Thoracic aorta (tissue), 2 donors: ENCODE measurements at regions not wholly inside any gene's neighbourhood (a gene's known extent, or its start where the extent isn't known, plus 50 kb on each side); places are given as distances from the start of the nearest gene placed in this dataset.

ENCODE experiments used
- ATAC-seq: fragments of 150-250 bp; one replicate; pipeline ENCODE4 v1.8.0; 2017; ENCODE audit warnings: low read depth; ENCODE audit not compliant: insufficient number of reproducible peaks, low FRiP score
- DNase-seq: peaks from one replicate; pipeline ENCODE4 v3.0.0-alpha.2; 2020; ENCODE audit warnings: low spot score
- H3K27ac ChIP-seq, 2 donors: fragments of 200-600 bp; sonication (generic); 1 replicate in 1 of 2; 2 replicates in 1 of 2; pipeline ENCODE4 v1.5.1; 2016; ENCODE audit warnings: mild to moderate bottlenecking in 2 of 2, moderate library complexity in 2 of 2
- H3K27me3 ChIP-seq: fragments of 200-600 bp; sonication (generic); replicated peaks from 2 replicates; pipeline ENCODE4 v1.6.0; 2016; ENCODE audit warnings: mild to moderate bottlenecking; ENCODE audit not compliant: insufficient read depth
- H3K36me3 ChIP-seq: fragments of 200-600 bp; sonication (generic); one replicate; pipeline ENCODE4 v1.5.1; 2016
- H3K4me1 ChIP-seq, 2 donors: fragments of 200-600 bp; sonication (generic); 1 replicate in 1 of 2; 2 replicates in 1 of 2; pipeline versions ENCODE4 v1.5.1 to v1.6.0; 2016; ENCODE audit warnings: low read depth in 2 of 2, mild to moderate bottlenecking in 1 of 2; ENCODE audit not compliant: control insufficient read depth in 1 of 2
- H3K4me3 ChIP-seq: fragments of 200-600 bp; sonication (generic); 2 replicates; pipeline ENCODE4 v1.5.1; 2016; ENCODE audit warnings: mild to moderate bottlenecking
- H3K9me3 ChIP-seq: fragments of 200-600 bp; sonication (generic); 2 replicates; pipeline ENCODE4 v1.5.1; 2016
- CTCF ChIP-seq: fragments of 200-600 bp; sonication (generic); IDR thresholded peaks from one replicate; pipeline ENCODE4 v1.5.1; 2019; ENCODE audit warnings: antibody characterized with exemption

DNA sequence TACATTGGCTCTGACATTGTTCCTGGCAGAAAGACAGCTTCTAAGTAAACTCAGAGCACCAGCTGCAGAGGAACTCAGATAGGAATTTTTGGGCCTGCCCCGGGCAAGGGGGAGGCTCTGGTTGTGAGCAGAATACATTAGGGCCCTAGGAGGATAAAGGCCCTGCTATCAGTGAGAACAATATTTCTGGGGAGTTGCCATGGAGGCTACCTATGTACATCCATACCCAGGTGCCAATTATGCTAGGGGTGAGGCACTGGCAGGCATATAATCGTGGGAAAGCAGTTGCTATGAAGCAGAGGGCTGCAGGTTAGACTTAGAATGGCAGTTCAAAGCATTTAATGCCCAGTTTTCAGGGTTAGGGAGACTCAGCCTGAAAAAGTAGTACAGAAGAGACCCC is 273.5 kb upstream of the EDA2R start:
- H3K36me3 ChIP-seq = no peaks in the 10 kb centered on the region
- no peaks in the 10 kb centered on the region for H3K4me1 ChIP-seq
- DNase-seq = no peak
- ATAC-seq = no peak
- TF ChIP-seq CTCF = no peak
- H3K27ac ChIP-seq = no peak overlapping the region
- no peaks in the 10 kb centered on the region for H3K27me3 ChIP-seq
- no peaks in the 10 kb centered on the region for H3K9me3 ChIP-seq
- no peak overlapping the region for H3K4me3 ChIP-seq

DNA sequence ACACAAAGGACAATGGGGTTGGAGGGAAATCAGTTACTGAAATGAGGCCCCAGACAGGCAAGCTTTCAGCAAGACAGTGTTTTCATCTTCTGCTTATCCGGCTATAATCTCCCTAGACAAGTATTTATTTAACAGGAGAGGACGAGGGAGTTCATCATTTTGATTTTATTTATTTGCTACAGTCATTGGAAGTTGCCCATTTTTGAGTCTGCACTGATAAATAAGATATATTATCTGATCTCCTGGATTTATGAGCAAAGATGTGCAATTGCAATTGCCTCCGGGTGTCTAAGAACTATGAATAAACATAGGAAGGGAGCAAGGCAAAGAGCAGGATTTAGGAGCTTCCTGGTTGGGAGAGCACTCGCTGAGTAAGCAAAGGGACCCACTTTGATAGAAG is 263.2 kb upstream of the EDA2R start:
- peaks cover 0 to 6% of the 10 kb centered on the region in 2 donors for H3K4me1 ChIP-seq
- no peaks in the 10 kb centered on the region for H3K9me3 ChIP-seq
- no peak for ATAC-seq
- H3K36me3 ChIP-seq = no peaks in the 10 kb centered on the region
- H3K27ac ChIP-seq = no peak overlapping the region
- TF ChIP-seq CTCF = no peak
- no peak for DNase-seq
- H3K27me3 ChIP-seq = no peaks in the 10 kb centered on the region
- no peak overlapping the region for H3K4me3 ChIP-seq

DNA sequence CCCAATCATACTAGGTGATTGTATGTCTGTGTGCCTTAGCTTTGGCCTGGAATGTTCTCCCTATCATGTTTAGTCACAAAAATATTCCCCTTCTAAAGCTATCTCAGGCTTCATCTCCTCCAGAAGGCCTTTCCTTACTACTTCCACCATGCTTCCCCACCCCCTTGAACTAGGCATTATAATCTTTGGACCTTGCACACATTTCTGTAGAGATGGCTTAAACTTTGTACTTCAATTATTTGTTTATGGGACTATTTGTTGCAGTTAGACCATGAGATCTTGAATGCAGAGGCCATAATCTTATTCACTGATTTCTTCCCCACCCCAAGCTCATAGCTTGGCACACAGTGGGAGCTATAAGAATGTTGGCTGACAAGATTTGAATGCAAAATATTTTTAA is 262.0 kb upstream of the EDA2R start:
- TF ChIP-seq CTCF = no peak
- DNase-seq = no peak
- H3K9me3 ChIP-seq = no peaks in the 10 kb centered on the region
- no peaks in the 10 kb centered on the region for H3K27me3 ChIP-seq
- H3K27ac ChIP-seq = no peak overlapping the region
- H3K36me3 ChIP-seq = no peaks in the 10 kb centered on the region
- no peak overlapping the region for H3K4me3 ChIP-seq
- ATAC-seq = no peak
- H3K4me1 ChIP-seq = peaks cover 0 to 6% of the 10 kb centered on the region in 2 donors

GRCh38 chrX:66892004-66892403 is 253.1 kb upstream of the EDA2R start:
- TF ChIP-seq CTCF = no peak
- Histone ChIP-seq H3K27ac (no peak overlapping the region), H3K4me3 (no peak overlapping the region), H3K4me1 (no peaks in the 10 kb centered on the region), H3K9me3 (no peaks in the 10 kb centered on the region), H3K27me3 (no peaks in the 10 kb centered on the region), H3K36me3 (no peaks in the 10 kb centered on the region)
- DNase-seq = no peak
- ATAC-seq = no peak

- ATAC-seq = no peak
- TF ChIP-seq CTCF = no peak
Measured at GRCh38 chrX:66889418-66889817, 250.5 kb upstream of the EDA2R start.

More at GRCh38 chrX:66889418-66889817, 250.5 kb upstream of the EDA2R start:
- Histone ChIP-seq H3K4me3 (no peak overlapping the region), H3K9me3 (no peaks in the 10 kb centered on the region), H3K36me3 (no peaks in the 10 kb centered on the region), H3K4me1 (no peaks in the 10 kb centered on the region), H3K27ac (no peak overlapping the region), H3K27me3 (no peaks in the 10 kb centered on the region)
- no peak for DNase-seq
